Sigmoid colon (tissue), 4 donors: ENCODE measurements at regions not wholly inside any gene's neighbourhood (a gene's known extent, or its start where the extent isn't known, plus 50 kb on each side); places are given as distances from the start of the nearest gene placed in this dataset.

Source experiments
- EP300 ChIP-seq, 4 donors: sonication (generic); formaldehyde crosslinking; IDR thresholded peaks; one replicate each; pipeline ENCODE4 v1.6.1; 2017; ENCODE audit warnings: antibody characterized with exemption in 4 of 4
- POLR2A ChIP-seq, 2 donors: fragments of 450-650 bp; IDR thresholded peaks; one replicate each; pipeline ENCODE4 v1.6.1; 2016; ENCODE audit warnings: antibody characterized with exemption in 2 of 2, mild to moderate bottlenecking in 2 of 2, moderate library complexity in 2 of 2
- POLR2AphosphoS5 ChIP-seq, 4 donors: sonication (generic); formaldehyde crosslinking; IDR thresholded peaks; one replicate each; pipeline ENCODE4 v1.6.1; 2017; ENCODE audit warnings: antibody characterized with exemption in 4 of 4
- TF ChIP-seq, protein P1 (sequence below), 4 experiments: fragments of 450-650 bp in 3 of 4; fragments of 200-600 bp in 1 of 4; IDR thresholded peaks; one replicate each; pipeline ENCODE4 v1.5.1; 2016 to 2019; ENCODE audit warnings: antibody characterized with exemption in 4 of 4, mild to moderate bottlenecking in 3 of 4, moderate library complexity in 2 of 4

DNA sequence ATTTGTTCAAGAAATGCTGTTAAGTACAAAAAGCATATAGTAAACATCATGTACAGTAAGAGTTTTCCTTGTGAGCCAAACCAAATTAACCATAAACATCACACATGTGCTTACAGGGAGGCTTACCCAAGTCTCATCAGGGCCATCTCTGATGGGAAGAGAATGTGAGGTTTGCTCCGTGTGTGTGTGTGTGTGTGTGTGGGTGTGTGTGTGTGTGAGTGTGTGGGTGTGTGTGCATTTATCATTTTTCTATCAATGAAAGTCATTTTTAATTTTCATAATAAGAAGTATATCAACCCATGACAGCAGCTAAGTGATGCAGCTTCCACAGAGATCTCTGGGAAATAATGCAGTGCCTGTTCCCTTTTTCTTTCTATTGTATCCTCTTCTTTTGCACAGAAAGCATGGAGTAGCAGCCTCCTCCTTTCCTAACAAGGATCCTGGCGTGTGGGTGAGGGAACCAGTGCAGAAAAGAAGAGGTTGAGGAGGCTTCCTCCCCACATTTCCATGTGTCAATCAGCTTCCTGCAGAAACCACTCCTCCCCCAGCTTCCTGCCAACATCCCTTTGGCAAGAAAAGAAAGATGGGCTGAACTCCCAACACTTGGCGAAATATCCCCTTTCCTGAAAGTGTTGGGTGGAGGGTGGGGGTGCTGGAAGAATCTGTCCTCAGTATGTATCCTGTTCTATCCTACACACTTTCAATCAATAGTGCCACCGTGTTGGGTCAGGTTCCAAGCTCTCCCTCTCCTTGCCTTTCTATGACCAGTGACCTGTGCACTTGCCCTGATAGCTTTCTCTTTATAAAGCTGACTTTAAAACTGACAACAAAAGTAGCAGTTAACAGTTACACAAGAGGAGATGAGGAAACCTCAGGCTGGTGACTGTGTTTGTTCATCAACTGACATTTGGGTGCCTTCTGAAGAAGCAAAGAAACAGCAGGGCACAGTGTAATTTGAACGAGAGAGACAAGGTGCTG, 251.8 kb upstream of the CITED2 start:
- TF ChIP-seq POLR2A (IDR thresholded peaks at IDR 0.05) (no peak), POLR2AphosphoS5 (IDR thresholded peaks at IDR 0.05) (no peak), EP300 (IDR thresholded peaks at IDR 0.05) (no peak)
- TF ChIP-seq, protein P1, sequence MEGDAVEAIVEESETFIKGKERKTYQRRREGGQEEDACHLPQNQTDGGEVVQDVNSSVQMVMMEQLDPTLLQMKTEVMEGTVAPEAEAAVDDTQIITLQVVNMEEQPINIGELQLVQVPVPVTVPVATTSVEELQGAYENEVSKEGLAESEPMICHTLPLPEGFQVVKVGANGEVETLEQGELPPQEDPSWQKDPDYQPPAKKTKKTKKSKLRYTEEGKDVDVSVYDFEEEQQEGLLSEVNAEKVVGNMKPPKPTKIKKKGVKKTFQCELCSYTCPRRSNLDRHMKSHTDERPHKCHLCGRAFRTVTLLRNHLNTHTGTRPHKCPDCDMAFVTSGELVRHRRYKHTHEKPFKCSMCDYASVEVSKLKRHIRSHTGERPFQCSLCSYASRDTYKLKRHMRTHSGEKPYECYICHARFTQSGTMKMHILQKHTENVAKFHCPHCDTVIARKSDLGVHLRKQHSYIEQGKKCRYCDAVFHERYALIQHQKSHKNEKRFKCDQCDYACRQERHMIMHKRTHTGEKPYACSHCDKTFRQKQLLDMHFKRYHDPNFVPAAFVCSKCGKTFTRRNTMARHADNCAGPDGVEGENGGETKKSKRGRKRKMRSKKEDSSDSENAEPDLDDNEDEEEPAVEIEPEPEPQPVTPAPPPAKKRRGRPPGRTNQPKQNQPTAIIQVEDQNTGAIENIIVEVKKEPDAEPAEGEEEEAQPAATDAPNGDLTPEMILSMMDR (IDR thresholded peaks at IDR 0.05): no peak
